Nephron (organoid): ENCODE measurements at regions not wholly inside any gene's neighbourhood (a gene's known extent, or its start where the extent isn't known, plus 50 kb on each side); places are given as distances from the start of the nearest gene placed in this dataset.

Source experiments
- H3K27ac Mint-ChIP-seq, 3 experiments: 2 replicates each; pipeline ENCODE4 v1.8.0; 2020; ENCODE audit warnings: mixed read lengths in 3 of 3, mild to moderate bottlenecking in 2 of 3, moderate library complexity in 1 of 3
- H3K27me3 Mint-ChIP-seq: 2 replicates; pipeline ENCODE4 v1.8.0; 2021; ENCODE audit warnings: low read depth, mild to moderate bottlenecking, moderate library complexity, mixed read lengths
- H3K36me3 Mint-ChIP-seq: 2 replicates; pipeline ENCODE4 v1.8.0; 2020; ENCODE audit warnings: low read depth, mixed read lengths
- H3K4me1 Mint-ChIP-seq: 2 replicates; pipeline ENCODE4 v1.8.0; 2020; ENCODE audit warnings: mixed read lengths
- H3K4me3 Mint-ChIP-seq, 3 experiments: 2 replicates each; pipeline ENCODE4 v1.8.0; 2020; ENCODE audit warnings: mild to moderate bottlenecking in 3 of 3, mixed read lengths in 3 of 3, moderate library complexity in 2 of 3
- H3K9me3 Mint-ChIP-seq: 2 replicates; pipeline ENCODE4 v1.8.0; 2020; ENCODE audit warnings: mixed read lengths
- TF ChIP-seq, protein P1 (sequence below), 3 experiments: fragments of 200-600 bp; sonication (generic); IDR thresholded peaks; one replicate each; pipeline ENCODE4 v1.5.0; 2021; ENCODE audit warnings: antibody characterized with exemption in 3 of 3; ENCODE audit not compliant: unreplicated experiment in 3 of 3

DNA sequence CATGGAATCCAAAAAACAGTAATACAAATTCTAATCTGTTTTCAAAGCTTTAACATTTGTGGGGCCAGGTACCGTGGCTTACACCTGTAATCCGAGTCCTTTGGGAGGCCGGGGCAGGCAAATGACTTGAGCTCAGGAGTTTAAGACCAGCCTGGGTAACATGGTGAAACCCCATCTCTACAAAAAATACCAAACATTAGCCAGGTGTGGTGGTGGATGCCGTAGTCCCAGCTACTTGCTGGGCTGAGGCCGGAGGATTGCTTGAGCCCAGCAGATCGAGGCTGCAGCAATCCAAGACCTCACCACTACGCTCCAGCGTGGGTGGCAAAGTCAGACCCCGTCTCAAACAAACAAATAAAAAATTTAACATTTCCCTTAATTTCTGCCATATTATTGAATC lies 74.3 kb upstream of the SALL3 start:
- no peak overlapping the region for H3K27ac Mint-ChIP-seq
- no peaks in the 10 kb centered on the region for H3K4me1 Mint-ChIP-seq
- H3K27me3 Mint-ChIP-seq, result peaks cover 30% of the 10 kb centered on the region
- TF ChIP-seq, protein P1, sequence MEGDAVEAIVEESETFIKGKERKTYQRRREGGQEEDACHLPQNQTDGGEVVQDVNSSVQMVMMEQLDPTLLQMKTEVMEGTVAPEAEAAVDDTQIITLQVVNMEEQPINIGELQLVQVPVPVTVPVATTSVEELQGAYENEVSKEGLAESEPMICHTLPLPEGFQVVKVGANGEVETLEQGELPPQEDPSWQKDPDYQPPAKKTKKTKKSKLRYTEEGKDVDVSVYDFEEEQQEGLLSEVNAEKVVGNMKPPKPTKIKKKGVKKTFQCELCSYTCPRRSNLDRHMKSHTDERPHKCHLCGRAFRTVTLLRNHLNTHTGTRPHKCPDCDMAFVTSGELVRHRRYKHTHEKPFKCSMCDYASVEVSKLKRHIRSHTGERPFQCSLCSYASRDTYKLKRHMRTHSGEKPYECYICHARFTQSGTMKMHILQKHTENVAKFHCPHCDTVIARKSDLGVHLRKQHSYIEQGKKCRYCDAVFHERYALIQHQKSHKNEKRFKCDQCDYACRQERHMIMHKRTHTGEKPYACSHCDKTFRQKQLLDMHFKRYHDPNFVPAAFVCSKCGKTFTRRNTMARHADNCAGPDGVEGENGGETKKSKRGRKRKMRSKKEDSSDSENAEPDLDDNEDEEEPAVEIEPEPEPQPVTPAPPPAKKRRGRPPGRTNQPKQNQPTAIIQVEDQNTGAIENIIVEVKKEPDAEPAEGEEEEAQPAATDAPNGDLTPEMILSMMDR (IDR thresholded peaks at IDR 0.05; ENCODE audit: unreplicated experiment in 3 of 3), result no peak
- H3K36me3 Mint-ChIP-seq, result no peaks in the 10 kb centered on the region
- no peak overlapping the region for H3K4me3 Mint-ChIP-seq
- no peaks in the 10 kb centered on the region for H3K9me3 Mint-ChIP-seq

DNA sequence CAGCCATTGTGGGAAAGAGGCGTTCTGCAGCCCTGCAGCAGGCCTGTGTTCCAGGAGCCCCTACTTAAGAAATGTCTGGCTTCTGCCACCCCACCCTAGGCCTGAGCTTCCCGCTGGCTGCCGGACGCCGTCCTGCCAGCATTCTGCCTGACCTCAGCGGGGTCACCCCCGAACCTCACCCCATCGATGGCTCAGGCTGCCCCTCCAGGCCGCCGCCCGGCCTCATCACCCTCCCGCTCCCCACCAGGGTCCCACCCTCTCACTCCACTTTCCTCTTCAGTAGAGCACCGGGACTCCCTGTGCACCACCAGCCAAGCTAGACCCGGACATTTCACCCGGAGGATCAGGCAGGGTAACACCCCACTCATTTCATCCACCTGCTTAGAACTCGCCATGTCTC lies 73.6 kb upstream of the SALL3 start:
- TF ChIP-seq, protein P1 (IDR thresholded peaks at IDR 0.05; ENCODE audit: unreplicated experiment in 3 of 3), result no peak
- H3K4me1 Mint-ChIP-seq, result no peaks in the 10 kb centered on the region
- H3K27me3 Mint-ChIP-seq, result peaks cover 28% of the 10 kb centered on the region
- H3K9me3 Mint-ChIP-seq, result no peaks in the 10 kb centered on the region
- H3K36me3 Mint-ChIP-seq, result no peaks in the 10 kb centered on the region
- H3K4me3 Mint-ChIP-seq, result no peak overlapping the region
- no peak overlapping the region for H3K27ac Mint-ChIP-seq

- TF ChIP-seq, protein P1 (IDR thresholded peaks at IDR 0.05; ENCODE audit: unreplicated experiment in 3 of 3), result no peak
- Mint-ChIP-seq H3K9me3 (no peaks in the 10 kb centered on the region), H3K27me3 (peaks cover 18% of the 10 kb centered on the region), H3K4me1 (no peaks in the 10 kb centered on the region), H3K36me3 (no peaks in the 10 kb centered on the region), H3K4me3 (no peak overlapping the region), H3K27ac (no peak overlapping the region)
Measured at GRCh38 chr18:78908462-78909260, 71.0 kb upstream of the SALL3 start.

DNA sequence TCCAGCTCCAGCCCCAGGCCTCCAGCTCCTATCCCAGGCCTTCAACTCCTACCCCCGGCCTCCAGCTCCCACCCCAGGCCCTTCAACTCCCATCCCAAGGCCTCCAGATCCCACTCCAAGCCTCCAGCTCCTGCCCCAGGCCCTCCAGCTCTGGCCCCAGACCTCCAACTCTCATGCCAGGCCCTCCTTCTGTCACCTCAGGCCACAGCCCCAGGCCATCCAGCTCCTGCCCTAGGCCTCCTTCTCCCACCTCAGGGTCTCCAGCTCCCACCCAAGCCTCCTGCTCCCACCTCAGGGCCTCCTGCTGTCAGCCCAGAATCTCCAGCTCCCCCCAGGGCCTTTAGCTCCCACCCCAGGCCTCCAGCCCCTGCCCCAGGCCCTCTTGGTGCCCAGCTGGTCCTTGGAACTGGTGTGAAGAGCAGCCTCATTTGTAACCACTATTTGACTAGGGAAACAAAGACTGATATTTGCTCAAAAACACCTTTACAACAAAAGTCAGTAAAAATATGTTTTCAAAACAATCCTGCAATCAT lies 67.8 kb upstream of the SALL3 start:
- Mint-ChIP-seq H3K27ac (no peak overlapping the region), H3K4me1 (no peaks in the 10 kb centered on the region), H3K9me3 (peaks cover 3% of the 10 kb centered on the region), H3K27me3 (peaks cover 17% of the 10 kb centered on the region), H3K4me3 (no peak overlapping the region), H3K36me3 (no peaks in the 10 kb centered on the region)
- TF ChIP-seq, protein P1 (IDR thresholded peaks at IDR 0.05; ENCODE audit: unreplicated experiment in 3 of 3), result no peak

GRCh38 chr18:78912336-78912735 lies 67.3 kb upstream of the SALL3 start:
- TF ChIP-seq, protein P1 (IDR thresholded peaks at IDR 0.05; ENCODE audit: unreplicated experiment in 3 of 3), result no peak

GRCh38 chr18:78912844-78913243 lies 66.8 kb upstream of the SALL3 start:
- H3K36me3 Mint-ChIP-seq, result no peaks in the 10 kb centered on the region
- H3K27me3 Mint-ChIP-seq, result peaks cover 17% of the 10 kb centered on the region
- TF ChIP-seq, protein P1 (IDR thresholded peaks at IDR 0.05; ENCODE audit: unreplicated experiment in 3 of 3), result no peak
- no peaks in the 10 kb centered on the region for H3K4me1 Mint-ChIP-seq
- peak overlapping the region in 1 of 3 experiments; percentile 84 for H3K27ac Mint-ChIP-seq
- H3K4me3 Mint-ChIP-seq, result no peak overlapping the region
- H3K9me3 Mint-ChIP-seq, result peaks cover 6% of the 10 kb centered on the region

More at GRCh38 chr18:78912336-78912735, 67.3 kb upstream of the SALL3 start:
- Mint-ChIP-seq H3K27me3 (peaks cover 17% of the 10 kb centered on the region), H3K9me3 (peaks cover 4% of the 10 kb centered on the region), H3K4me3 (no peak overlapping the region), H3K36me3 (no peaks in the 10 kb centered on the region), H3K4me1 (no peaks in the 10 kb centered on the region), H3K27ac (no peak overlapping the region)
